Activated B cell treated with CpG ODN at 0.5 μM for 24 hours (primary cell): ENCODE measurements at regions not wholly inside any gene's neighbourhood (a gene's known extent, or its start where the extent isn't known, plus 50 kb on each side); places are given as distances from the start of the nearest gene placed in this dataset.
"Not testable (repeated sequence)": the region's sequence is repeated elsewhere in the genome, so short reads cannot be mapped to it uniquely, and the experiment has no call there.

Source experiments
- ATAC-seq: fragments of 200-7000 bp; cut with Tn5 transposase; one replicate; pipeline ENCODE4 v1.10.0; 2021; ENCODE audit warnings: low read depth, mild to moderate bottlenecking, moderate library complexity
- CTCF ChIA-PET: fragments of 350-600 bp; sonication (Branson Sonifier 250); formaldehyde crosslinking; loops from one replicate; lab custom pipeline; 2021; ENCODE audit warnings: antibody characterized with exemption; lab: Charles Lee
- POLR2A ChIA-PET: fragments of 350-600 bp; sonication (Branson Sonifier 250); formaldehyde crosslinking; loops from one replicate; lab custom pipeline; 2021; ENCODE audit warnings: antibody characterized with exemption; lab: Charles Lee
- DNase-seq: peaks from one replicate; pipeline ENCODE4 v3.0.0; 2022
- H3K27ac Mint-ChIP-seq: one replicate; pipeline ENCODE4 v1.8.0; 2020; ENCODE audit warnings: mixed read lengths
- H3K27me3 Mint-ChIP-seq: one replicate; pipeline ENCODE4 v1.8.0; 2021; ENCODE audit warnings: mixed read lengths
- H3K36me3 Mint-ChIP-seq: one replicate; pipeline ENCODE4 v1.8.0; 2021; ENCODE audit warnings: low read depth, mixed read lengths
- H3K4me1 Mint-ChIP-seq: one replicate; pipeline ENCODE4 v1.8.0; 2021; ENCODE audit warnings: mixed read lengths
- H3K4me3 Mint-ChIP-seq: one replicate; pipeline ENCODE4 v1.8.0; 2020; ENCODE audit warnings: mild to moderate bottlenecking, mixed read lengths
- H3K9me3 Mint-ChIP-seq: one replicate; pipeline ENCODE4 v1.8.0; 2020; ENCODE audit warnings: mixed read lengths
- CTCF ChIP-seq: fragments of 200-600 bp; IDR thresholded peaks from one replicate; pipeline ENCODE4 v1.8.0; 2022; ENCODE audit warnings: antibody characterized with exemption, mild to moderate bottlenecking
- intact Hi-C: fragments of 100-400 bp; cut with micrococcal nuclease; formaldehyde crosslinking; loops from one replicate; pipeline ENCODE4 v1.15.1; 2024

GRCh38 chr3:137131081-137131480 is 173.3 kb downstream of the IL20RB start:
- Mint-ChIP-seq H3K4me3 (no peak overlapping the region), H3K27me3 (peaks cover 10% of the 10 kb centered on the region), H3K4me1 (no peaks in the 10 kb centered on the region), H3K27ac (no peak overlapping the region), H3K36me3 (no peaks in the 10 kb centered on the region), H3K9me3 (no peaks in the 10 kb centered on the region)
- ATAC-seq: no peak
- intact Hi-C loops: no loop called here
- no peak for DNase-seq
- TF ChIP-seq CTCF: no peak
- ChIA-PET CTCF (interaction anchor here (1.0 kb wide), 1 partner anchor 20 kb away, joined by 3 read pairs; no protein-coding TSS in a partner anchor), POLR2A (no interaction called here)

- no peak for DNase-seq
- CTCF ChIA-PET: no interaction called here
- intact Hi-C loops: no loop called here
- no peak for ATAC-seq
- POLR2A ChIA-PET: no interaction called here
- Mint-ChIP-seq H3K27ac (no peak overlapping the region), H3K4me3 (no peak overlapping the region), H3K4me1 (no peaks in the 10 kb centered on the region), H3K27me3 (peaks cover 14% of the 10 kb centered on the region), H3K36me3 (no peaks in the 10 kb centered on the region), H3K9me3 (peaks cover 2% of the 10 kb centered on the region)
- TF ChIP-seq CTCF: no peak
Observed at GRCh38 chr3:137134431-137134830, 176.6 kb downstream of the IL20RB start.

GRCh38 chr3:137148406-137148805 is 190.6 kb downstream of the IL20RB start:
- TF ChIP-seq CTCF: no peak
- Mint-ChIP-seq H3K4me3 (no peak overlapping the region), H3K36me3 (no peaks in the 10 kb centered on the region), H3K4me1 (no peaks in the 10 kb centered on the region), H3K9me3 (peaks cover 2% of the 10 kb centered on the region), H3K27me3 (peaks cover 4% of the 10 kb centered on the region), H3K27ac (no peak overlapping the region)
- ATAC-seq: no peak
- CTCF ChIA-PET: no interaction called here
- intact Hi-C loops: no loop called here
- POLR2A ChIA-PET: no interaction called here
- DNase-seq: no peak

GRCh38 chr3:137148917-137149316 is 191.1 kb downstream of the IL20RB start:
- intact Hi-C loops: no loop called here
- H3K27ac Mint-ChIP-seq: no peak overlapping the region
- POLR2A ChIA-PET: no interaction called here

GRCh38 chr3:137150825-137151224 is 193.0 kb downstream of the IL20RB start:
- H3K4me3 Mint-ChIP-seq: no peak overlapping the region
- POLR2A ChIA-PET: no interaction called here
- H3K27me3 Mint-ChIP-seq: peaks cover 2% of the 10 kb centered on the region
- no peak for TF ChIP-seq CTCF
- no peaks in the 10 kb centered on the region for H3K4me1 Mint-ChIP-seq
- ATAC-seq (no peak), DNase-seq (no peak)
- no peak overlapping the region for H3K27ac Mint-ChIP-seq
- H3K9me3 Mint-ChIP-seq: no peaks in the 10 kb centered on the region
- H3K36me3 Mint-ChIP-seq: no peaks in the 10 kb centered on the region
- intact Hi-C loops: no loop called here
- CTCF ChIA-PET: no interaction called here

More at GRCh38 chr3:137148917-137149316, 191.1 kb downstream of the IL20RB start:
- Mint-ChIP-seq H3K9me3 (no peaks in the 10 kb centered on the region), H3K27me3 (peaks cover 2% of the 10 kb centered on the region), H3K36me3 (no peaks in the 10 kb centered on the region), H3K4me1 (no peaks in the 10 kb centered on the region), H3K4me3 (no peak overlapping the region)
- CTCF ChIA-PET: no interaction called here
- DNase-seq (no peak), ATAC-seq (no peak)
- no peak for TF ChIP-seq CTCF

GRCh38 chr3:137153046-137153445 is 195.3 kb downstream of the IL20RB start:
- H3K36me3 Mint-ChIP-seq, POLR2A ChIA-PET, H3K27ac Mint-ChIP-seq, intact Hi-C loops, CTCF ChIA-PET, DNase-seq, H3K27me3 Mint-ChIP-seq, H3K4me1 Mint-ChIP-seq, H3K9me3 Mint-ChIP-seq, H3K4me3 Mint-ChIP-seq, ATAC-seq: not testable (repeated sequence)
